Mucosa of gallbladder (tissue), 1 donor: ENCODE measurements at regions not wholly inside any gene's neighbourhood (a gene's known extent, or its start where the extent isn't known, plus 50 kb on each side); places are given as distances from the start of the nearest gene placed in this dataset.
A peak's percentile ranks its signal among the peaks of the same experiment; 100 is the strongest.

ENCODE experiments used
- DNase-seq: peaks from one replicate; pipeline ENCODE4 v3.0.0-alpha.2; 2020; ENCODE audit warnings: low spot score
- donor health status: DM: no; HTN: no; CAD: no.

- DNase-seq = no peak
Observed at GRCh38 chr22:27173530-27173929, 516.1 kb downstream of the MIAT start.

DNA sequence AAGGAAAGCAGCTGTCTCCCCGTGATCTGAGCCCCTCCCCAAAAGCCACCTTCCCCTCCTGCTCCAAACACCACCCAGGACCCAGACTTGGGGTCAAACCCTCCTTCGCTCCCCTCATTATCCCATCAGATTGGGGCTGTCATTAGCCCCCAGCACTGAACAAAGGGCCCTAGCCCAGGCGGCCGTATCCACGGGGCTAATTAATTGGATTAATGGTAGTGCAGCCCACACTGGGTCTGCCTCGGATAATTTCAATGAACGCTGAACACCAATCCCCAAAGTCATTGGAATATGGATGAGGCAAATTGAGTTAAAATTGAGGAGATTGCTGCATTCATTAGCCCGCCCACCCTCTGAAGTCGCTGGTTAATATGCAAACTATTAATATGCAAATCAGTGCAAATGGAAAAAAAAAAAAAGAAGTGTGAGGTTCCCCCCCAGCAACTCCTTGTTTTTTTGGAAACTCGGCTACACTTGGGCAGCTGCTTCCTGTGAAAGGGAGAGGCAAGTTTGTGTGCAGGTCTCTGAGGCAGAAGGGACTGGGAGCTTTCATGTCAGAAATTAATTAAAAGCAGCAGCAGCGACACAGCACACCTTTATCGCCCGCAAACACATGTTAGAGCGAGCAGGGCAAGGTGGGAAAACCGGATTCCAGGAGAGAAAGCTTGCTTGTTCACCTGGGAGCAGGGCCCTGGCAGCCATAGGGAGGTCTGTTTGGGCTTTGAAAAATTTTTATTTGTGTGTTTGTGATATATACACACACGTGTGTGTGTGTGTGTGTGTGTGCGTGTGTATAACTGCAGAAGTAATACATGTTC is 517.8 kb downstream of the MIAT start:
- DNase-seq = no peak

GRCh38 chr22:27175974-27176373 is 518.6 kb downstream of the MIAT start:
- DNase-seq = no peak

GRCh38 chr22:27179161-27179560 is 521.8 kb downstream of the MIAT start:
- DNase-seq = no peak

GRCh38 chr22:27181537-27181936 is 524.1 kb downstream of the MIAT start:
- DNase-seq = no peak

GRCh38 chr22:27183474-27183873 is 526.1 kb downstream of the MIAT start:
- no peak for DNase-seq

- DNase-seq = no peak
Observed at GRCh38 chr22:27185099-27185709, 527.8 kb downstream of the MIAT start.

DNA sequence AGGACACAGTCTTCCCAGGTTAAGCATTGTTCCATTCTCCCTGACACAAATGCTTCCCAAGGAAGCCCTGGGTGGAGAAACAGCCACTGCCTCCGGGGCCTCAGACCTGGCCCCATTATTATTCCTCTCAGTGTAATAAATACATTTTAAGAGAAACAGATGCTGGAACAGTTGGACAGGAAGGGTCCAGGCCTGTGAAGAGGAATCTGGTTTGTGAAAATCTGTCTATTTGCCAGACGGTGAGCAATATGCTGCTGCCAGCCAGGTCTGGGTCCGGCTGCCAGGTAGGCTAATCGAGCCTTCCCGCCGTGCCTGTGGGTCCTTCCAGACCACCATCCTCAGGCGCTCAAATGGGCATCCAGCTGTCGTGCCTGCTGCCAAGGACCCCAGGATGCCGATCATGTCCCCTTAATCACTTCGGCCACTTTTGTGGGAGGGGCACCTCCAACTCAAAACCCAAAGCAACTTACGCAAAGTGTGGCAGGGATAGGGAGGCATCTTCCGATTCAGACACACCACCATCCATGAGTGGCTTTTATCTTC is 528.4 kb downstream of the MIAT start:
- no peak for DNase-seq

- DNase-seq = no peak
Observed at GRCh38 chr22:27186643-27187042, 529.3 kb downstream of the MIAT start.

DNA sequence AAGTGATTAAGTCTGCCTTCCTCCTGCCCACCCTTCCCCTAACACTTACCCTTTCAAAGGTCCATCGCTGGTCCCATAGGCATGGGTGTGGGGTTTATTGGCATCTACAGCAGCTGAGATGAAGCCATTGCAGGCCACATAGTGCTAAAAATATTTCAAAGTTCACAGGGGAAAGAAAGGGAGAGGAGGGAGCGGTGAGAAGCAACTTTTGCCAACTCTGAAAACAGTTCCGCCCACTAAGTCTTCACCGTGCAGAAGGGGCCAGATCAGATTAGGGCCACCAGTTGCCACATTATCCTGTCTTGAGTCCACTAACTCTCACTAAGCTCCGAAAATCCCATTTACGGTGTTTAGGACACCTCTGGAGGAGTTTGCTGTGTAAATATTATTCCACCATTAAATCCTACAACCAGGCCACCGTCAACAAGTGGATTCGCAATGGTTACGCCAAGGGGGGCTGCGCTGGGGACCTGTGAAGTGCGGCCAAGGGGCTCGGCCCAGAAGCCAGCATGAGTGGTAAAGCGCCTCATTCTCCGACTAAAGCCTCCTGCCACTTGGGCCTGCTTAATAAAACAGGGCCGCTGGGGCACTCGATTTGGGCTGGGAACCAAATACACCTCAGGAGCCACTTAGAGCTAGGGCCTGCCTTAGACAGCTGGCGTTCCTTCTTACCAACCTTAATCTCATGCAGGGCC is 534.9 kb downstream of the MIAT start:
- no peak for DNase-seq

DNA sequence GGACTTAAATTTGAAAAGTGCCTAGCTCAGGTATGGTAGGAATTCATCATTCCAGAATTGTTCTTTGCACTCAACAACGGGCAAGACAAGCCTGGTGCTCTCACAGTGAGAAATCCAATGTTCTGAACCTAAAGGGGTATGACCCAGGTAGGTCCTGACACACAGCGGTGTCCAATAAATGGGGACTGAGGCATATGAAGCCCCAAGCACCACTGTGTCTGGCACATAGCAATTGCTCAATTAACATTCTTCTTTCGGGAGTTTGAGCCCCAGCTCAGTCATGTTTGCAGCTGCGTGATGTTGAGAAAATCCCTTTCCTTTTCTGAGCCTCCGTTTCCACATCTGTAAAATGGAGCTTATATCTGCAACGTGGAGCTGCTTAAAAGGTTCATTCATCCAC is 535.8 kb downstream of the MIAT start:
- no peak for DNase-seq

GRCh38 chr22:27193636-27194035 is 536.2 kb downstream of the MIAT start:
- DNase-seq = no peak

GRCh38 chr22:27194096-27194748 is 536.8 kb downstream of the MIAT start:
- no peak for DNase-seq

DNA sequence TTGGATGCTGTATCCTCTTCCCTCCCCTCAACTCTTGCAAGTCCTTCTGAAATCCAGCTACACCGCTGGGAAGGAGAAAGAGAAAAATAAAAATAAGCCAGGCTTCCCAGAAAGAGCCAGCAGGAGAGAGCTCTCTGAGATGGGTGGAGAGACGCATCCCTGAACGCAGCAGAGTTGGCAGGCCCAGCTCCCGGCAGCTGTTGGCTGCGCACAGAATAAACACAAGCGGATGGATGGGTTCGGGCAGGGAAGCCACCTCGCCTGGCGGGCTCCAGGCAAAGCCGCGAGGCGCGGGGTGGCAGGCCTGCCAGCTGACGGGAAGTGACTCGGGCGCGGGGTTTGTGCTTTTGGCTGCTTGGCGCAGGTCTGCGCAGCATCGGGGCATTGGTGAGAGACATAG is 537.7 kb downstream of the MIAT start:
- DNase-seq = peak; percentile 51

- no peak for DNase-seq
Observed at GRCh38 chr22:27195494-27195893, 538.1 kb downstream of the MIAT start.

GRCh38 chr22:27196606-27197005 is 539.2 kb downstream of the MIAT start:
- DNase-seq = no peak

GRCh38 chr22:27197052-27197451 is 539.7 kb downstream of the MIAT start:
- DNase-seq = no peak

DNA sequence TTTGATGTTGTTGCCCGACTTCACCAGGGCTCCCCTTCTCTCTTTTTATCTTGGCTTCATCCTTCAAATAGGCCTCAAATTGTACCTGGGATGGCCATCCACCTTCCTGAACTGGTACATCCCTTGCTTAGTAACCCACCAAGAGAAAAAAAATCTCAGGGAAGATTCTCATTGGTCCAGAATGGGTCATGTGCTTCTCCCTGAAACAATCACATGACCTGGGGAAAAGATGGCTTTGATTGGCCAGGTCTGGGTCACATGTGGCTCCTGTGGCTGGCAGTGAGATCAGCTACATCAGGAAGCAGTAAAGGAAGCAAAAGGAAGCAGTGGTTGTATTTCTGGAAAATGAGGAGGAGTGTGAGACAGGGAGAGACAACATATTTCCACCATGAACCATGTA is 540.2 kb downstream of the MIAT start:
- DNase-seq = no peak

DNA sequence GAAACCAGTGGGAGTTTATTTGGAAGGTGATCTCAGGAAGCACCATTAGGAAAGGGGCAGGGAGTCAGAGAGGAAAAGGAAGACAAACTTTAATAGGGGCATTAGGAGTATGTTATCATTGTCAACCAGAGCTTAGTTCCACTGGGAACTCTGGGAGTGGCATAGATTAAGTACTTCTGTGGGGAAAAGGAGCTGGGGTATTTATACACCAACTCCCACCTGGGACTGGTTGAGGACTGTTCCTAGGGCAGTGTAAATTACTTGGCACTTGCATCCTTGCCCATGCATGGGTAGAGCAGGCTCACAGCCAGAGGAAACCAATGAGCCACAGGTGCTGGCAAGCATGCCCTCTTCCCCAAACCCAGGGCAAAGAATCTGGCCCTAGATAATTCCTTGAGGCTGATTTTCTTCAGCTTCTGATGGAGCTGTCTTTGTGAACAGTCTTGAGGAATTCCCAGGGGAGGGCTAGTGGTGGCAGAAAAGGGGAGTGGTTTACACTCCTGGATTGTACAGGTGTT is 541.2 kb downstream of the MIAT start:
- no peak for DNase-seq

DNA sequence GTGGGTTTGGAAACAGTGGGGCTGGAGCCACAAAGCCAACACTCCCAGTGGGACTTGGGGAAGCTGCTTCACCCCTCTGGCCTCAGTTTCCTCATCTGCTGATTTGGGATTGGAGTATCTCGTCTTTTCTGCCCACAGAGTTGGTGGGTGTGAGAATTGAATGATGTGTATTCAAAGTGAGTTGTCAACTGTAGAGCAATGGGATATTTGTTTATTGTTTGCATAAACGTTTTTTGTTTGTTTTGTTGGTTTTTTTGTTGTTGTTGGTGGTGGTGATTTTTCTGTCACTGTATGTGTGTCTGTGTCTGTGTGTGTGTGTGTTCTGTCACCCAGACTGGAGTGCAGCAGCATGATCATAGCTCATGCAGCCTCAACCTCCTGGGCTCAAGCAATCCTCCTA is 542.0 kb downstream of the MIAT start:
- no peak for DNase-seq

- DNase-seq = no peak
Observed at GRCh38 chr22:27201276-27201675, 543.9 kb downstream of the MIAT start.

- DNase-seq = no peak
Observed at GRCh38 chr22:27201741-27202140, 544.4 kb downstream of the MIAT start.
